Activated CD8-positive, alpha-beta memory T cell treated with anti-CD3 and anti-CD28 coated beads, Interleukin-2, amount 50 U/mL, for 48 hours (primary cell): ENCODE measurements at regions not wholly inside any gene's neighbourhood (a gene's known extent, or its start where the extent isn't known, plus 50 kb on each side); places are given as distances from the start of the nearest gene placed in this dataset.
"Not testable (repeated sequence)": the region's sequence is repeated elsewhere in the genome, so short reads cannot be mapped to it uniquely, and the experiment has no call there.

Experiments
- DNase-seq: peaks from one replicate; pipeline ENCODE4 v3.0.0-alpha.2; 2020

DNA sequence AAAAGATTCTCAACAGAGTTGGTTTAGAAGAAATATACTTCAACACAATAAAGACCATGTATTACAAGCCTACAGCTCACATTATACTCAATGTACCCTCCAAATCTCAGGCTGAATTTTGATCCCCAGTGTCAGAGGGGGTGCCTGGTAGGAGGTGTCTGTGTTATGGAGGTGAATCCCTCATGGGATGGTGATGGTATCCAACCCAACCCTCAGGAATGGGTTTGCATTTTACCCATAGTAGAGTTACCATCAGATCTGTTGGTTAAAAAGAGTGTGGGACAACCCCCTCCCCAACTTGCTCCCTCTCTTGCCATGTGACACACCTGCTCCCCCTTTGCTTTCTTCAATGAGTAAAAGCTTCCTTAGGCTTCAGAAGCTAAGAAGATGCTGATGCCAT lies 205.5 kb downstream of the POTEM start:
- DNase-seq = peak; percentile 44

DNA sequence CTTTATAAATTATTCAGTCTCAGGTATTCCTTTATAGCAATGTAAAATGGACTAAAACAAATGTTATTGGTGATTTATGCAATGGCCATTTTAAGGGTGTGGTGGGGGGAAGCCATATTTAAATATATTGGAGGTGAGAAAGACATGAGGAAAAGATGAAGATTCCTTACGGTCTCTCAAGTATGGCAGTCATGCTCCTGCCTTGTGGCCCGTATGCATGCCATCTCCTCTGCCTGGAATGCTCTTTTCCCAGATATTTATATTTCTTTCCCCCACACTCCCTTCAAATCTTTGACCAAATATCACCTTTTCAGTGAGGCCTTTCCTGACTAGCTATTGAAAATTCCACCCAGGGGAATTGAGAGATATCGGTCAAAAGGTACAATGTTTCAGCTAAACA lies 206.0 kb downstream of the POTEM start:
- not testable (repeated sequence) for DNase-seq

DNA sequence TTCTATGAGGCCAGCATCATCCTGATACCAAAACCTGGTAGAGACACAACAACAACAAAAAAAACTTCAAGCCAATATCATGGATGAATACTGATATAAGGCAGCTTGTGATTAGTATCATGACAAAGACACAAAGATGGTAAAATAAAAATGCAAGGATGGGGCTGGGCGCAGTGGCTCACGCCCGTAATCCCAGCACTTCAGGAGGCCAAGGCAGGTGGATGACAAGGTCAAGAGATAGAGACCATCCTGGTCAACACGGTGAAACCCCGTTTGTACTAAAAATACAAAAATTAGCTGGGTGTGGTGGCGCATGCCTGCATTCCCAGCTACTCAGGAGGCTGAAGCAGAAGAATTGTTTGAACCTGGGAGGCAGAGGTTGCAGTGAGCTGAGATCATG lies 210.2 kb downstream of the POTEM start:
- DNase-seq = peak; percentile 46

DNA sequence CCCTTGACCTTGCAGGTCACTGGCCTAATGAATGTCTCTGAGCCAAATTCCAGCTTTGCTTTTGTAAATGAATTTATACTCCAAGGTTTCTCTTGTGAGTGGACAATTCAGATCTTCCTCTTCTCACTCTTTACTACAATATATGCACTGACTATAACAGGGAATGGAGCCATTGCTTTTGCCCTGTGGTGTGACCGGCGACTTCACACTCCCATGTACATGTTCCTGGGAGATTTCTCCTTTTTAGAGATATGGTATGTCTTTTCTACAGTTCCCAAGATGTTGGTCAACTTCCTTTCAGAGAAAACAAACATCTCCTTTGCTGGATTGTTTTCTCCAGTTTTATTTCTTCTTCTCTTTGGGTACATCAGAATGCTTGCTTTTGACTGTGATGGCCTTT lies 213.1 kb downstream of the POTEM start:
- DNase-seq = not testable (repeated sequence)

DNA sequence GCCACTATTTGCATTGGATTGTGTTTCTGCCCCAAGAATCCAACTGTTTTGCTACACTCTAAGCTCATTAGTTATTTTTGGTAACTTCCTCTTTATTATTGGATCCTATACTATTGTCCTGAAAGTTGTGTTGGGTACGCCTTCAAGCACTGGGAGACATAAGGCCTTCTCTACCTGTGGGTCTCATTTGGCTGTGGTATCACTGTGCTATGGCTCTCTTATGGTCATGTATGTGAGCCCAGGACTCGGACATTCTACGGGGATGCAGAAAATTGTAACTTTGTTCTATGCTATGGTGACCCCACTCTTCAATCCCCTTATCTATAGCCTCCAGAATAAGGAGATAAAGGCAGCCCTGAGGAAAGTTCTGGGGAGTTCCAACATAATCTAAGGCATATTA lies 213.6 kb downstream of the POTEM start:
- not testable (repeated sequence) for DNase-seq

DNA sequence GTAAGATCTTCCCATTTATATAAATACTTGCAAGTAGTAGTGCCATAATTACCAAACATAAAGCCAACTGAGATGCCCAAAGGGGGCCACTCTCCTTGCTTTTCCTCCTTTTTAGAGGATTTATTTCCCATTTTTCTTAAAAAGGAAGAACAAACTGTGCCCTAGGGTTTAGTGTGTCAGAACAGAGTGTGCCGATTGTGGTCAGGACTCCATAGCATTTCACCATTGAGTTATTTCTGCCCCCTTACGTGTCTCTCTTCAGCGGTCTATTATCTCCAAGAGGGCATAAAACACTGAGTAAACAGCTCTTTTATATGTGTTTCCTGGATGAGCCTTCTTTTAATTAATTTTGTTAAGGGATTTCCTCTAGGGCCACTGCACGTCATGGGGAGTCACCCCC lies 227.9 kb downstream of the POTEM start:
- not testable (repeated sequence) for DNase-seq

DNA sequence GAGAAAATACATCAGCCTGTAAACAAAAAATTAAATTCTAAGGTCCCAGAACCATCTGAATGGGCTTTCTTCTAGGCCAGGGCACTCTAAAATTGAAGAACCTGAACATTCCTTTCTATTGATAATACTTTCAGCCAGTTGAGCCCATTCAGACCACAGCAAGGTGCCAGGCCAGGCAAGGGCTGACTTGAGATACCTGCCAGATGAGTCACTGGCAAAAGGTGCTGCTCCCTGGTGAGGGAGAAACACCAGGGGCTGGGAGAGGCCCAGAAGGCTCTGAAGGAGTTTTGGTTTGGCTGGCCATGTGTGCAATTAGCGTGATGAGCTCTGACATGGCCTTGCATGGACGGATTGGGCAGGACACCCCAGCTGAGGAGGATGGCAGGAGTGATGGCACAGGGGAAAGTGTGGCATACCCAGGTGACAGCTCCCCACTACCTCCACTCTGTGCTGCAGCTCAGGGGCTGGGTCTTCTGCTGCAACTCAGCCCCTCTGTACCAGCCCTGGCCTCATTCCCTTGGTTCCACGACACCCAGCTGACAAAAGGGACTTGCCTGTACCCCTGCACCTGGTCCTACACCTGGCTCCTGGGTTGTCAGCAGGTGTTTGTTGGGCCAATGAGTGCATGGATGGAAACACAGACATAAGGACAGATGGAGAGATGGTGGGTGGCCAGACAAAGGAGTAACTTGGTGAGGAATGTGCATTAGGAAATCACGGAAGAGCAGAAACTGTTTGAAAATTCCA lies 230.4 kb downstream of the POTEM start:
- DNase-seq = not testable (repeated sequence)

DNA sequence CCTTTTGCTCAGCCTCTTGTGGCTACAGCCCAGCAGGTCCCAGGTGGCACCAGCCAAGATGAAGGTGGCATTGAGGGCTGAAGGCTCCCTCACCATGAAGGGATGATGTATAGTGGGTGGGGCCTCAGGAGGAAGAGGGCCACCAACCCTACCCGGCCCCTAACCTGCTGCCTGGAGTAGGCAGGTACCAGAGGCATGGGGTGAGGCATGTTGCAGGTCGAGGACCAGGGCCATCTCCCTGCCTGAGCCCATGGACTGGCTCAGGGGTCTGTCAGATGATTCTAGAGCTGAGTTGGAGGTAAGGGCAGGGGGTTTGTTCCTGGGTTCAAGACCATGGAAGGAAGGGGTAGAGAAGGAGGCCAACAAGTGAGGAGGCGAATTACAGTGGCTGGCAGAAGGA lies 231.1 kb downstream of the POTEM start:
- DNase-seq = not testable (repeated sequence)

DNA sequence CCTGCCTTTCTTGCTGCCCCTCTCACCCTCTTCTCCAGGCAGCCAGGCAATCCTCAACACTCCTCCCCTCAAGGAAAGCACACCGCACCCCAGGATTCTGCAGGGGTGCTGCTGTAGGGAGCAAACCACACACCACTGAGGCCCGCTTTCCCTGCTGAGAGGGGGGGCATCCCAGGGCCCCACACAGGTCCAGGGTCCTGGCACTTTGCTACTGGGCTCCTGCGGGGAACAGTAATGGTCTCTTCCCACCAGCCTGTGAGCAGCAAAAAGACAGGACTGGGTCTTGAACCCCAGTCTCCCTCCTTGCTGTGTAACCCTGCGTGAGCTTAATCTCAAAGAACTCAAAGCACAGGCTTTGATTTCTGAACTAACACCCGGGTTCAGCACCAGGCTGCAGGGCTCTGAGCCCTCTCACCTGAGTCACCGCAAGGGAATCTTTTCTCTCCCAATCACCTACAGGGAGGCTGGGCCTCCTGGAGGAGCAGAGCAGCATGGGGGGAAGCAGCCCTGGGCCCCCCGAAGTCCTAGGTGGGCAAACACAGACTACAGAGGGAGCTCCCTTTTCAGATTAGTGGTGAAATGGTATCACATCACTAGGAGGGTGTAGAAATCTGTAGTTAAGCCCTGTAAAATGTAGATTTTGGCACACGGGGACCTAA lies 232.6 kb downstream of the POTEG start:
- DNase-seq = not testable (repeated sequence)

DNA sequence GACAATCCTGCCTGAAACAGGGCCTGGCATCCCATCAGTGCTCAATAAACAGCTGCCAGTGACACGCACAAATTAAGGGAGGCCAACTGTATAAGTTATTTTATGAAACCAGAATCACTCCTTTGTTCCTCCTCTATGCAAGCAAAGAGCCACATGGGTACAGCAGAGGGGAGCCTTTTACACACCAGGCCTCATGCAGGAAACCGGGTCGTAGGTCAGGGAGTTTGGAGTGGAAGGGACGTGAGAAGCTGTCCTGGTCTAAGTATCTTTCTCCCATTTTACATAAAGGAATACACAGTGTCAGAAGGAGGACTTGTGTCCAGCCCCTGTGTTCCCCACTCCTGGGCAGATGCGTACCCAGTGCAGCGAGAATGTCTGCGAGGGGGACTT lies 232.1 kb downstream of the POTEG start:
- not testable (repeated sequence) for DNase-seq

DNA sequence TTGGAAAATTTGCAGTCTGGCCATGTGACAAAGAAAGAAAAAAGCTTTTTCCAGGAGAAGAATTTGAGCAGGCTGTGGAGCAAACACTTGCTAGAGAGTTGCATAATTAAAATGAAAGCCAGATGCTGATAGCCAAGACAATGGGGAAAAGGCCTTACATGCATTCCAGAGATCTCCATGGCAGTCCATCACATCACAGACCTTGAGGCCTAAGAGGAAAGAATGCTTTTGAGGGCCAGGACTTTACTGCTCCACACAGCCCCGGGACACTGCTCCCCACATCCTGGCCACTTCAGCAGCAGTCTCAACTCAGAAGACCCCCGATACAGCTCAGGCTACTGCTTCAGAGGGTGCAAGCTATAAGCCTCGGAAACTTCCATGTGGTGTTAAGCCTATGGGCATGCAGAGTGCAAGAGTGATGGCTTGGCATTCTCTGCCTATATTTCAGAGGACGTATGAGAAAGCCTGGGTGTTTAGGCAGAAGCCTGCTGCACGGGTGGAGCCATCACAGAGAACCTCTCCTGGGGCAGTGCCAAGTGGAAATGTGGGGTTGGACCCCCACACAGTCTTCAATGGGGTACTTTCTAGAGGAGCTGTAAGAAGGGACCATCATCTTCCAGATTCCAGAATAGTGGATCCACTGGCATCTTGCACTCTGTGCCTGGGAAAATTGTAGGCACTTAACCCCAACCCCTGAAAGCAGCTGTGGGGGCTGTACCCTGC lies 230.7 kb downstream of the POTEG start:
- DNase-seq = not testable (repeated sequence)

DNA sequence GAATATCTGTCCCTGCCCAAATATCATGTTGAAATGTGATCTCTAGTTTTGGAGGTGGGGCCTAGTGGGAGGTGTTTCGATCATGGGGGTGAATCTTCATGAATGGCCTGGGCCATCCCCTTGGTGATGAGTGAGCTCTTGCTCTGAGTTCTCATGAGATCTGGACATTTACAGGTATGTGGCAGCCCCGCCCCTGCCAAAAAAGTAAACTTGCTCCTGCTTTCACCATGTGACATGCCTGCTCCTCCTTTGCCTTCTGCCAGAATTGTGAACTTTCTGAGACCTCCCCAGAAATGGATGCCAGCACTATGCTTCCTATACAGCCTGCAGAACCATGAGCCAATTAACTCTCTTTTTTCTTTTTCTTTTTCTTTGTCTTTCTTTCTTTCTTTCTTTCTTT lies 229.3 kb downstream of the POTEG start:
- DNase-seq = not testable (repeated sequence)

DNA sequence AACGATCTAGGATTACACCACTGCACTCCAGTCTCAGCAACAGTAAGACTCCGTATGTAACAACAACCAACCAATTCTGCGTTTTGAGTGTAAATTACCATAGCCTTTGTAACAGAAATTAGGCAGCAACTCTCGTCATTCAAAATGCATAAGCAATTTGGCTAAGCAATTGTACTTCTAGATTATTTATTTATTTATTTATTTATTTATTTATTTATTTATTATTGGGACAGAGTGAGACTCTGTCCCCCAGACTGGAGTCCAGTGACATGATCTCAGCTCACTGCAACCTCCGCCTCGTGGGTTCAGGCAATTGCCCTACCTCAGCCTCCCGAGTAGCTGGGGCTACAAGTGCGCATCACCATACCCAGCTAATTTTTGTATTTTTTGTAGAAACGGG lies 217.7 kb downstream of the POTEG start:
- DNase-seq = not testable (repeated sequence)

DNA sequence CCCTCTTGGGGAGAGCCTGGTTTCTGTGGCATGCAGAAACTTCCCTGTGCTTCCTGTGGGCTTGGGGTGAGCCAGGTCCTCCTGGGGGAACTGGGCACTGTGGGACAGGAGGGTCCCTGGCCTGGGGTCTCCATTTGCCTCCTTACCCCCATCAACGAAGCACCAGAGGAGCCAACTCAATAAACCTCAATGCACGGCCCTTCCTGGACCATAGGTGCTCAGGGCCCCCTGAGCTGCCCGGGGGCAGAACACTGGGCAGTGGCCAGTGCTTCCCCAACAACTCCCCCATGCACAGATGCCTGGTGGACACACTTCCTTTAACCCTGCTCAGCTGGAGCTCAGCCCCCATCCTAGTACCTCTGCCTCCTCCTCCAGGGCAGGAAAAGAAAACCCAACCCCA lies 214.7 kb downstream of the POTEG start:
- not testable (repeated sequence) for DNase-seq

DNA sequence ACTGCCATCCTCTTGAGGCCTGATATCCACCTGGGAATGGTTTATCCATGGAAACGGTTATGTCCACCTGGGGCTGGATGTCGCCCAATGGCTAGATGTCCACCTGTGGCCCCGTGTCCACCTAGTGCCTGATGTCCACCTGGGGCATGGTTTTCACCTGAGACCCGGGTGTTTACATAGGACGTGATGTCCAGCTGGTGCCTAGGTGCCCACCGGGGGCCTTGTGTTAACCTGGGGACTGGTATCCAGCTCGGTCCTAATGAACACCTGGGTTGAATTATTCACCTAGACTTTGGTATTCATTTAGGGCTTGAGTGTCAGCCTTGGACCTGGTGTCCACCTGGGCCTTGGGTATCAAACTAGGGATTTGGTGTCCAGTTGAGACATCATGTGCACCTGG lies 202.7 kb downstream of the POTEG start:
- not testable (repeated sequence) for DNase-seq

DNA sequence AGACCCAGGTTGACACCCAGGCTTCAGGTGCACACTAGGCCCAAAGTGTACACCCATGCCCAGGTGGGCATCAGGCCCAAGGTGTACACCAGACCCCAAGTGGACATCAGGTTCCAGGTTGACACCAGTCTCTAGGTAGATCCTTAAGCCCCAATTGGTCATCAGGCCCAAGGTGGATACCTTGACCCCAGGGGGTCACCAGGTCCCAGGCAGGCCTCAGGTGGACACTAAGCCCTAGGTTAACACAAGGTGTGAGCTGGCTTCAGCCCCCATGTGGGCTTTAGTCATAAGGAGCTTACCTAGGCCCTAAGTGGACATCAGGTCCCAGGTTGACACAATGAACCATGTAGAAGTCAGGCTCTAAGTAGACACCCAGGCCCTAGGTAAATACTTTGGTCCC lies 200.1 kb downstream of the POTEG start:
- DNase-seq = not testable (repeated sequence)

DNA sequence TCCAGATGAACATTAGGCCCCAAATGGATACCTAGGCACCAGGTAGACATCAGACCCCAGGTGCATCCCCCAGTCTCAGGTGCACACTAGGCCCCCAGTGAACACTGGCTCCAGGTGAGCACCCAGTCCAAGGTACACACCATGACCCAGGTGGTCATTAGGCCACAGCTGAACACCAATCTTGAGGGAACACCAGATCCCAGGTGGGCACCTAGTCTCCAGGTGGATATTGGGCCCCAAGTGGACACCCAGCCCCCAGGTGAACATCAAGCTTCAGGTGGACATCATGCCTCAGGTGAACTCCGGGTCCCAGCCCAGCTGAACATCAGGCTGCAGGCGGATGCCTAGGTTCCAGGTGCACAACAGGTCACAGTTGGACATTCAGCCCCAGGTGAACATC lies 196.5 kb downstream of the POTEG start:
- DNase-seq = not testable (repeated sequence)

DNA sequence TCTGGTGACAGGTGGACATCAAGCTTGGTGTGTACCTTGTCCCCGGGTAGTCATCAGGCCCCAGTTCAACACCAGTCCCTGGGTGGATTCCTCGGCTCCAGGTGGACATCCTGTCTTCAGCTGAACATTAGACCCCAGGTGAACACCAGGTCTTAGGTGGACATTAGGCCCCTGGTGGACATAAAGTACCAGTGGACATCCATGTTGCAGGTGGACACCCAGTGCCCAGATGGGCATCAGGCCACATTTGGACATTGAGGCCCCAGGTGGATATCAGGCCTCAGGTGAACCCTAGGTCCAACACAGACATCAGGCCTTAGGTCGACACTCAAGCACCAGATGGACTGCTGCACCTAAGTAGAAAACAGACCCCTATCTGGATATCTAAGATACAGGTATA lies 195.6 kb downstream of the POTEG start:
- DNase-seq = not testable (repeated sequence)

DNA sequence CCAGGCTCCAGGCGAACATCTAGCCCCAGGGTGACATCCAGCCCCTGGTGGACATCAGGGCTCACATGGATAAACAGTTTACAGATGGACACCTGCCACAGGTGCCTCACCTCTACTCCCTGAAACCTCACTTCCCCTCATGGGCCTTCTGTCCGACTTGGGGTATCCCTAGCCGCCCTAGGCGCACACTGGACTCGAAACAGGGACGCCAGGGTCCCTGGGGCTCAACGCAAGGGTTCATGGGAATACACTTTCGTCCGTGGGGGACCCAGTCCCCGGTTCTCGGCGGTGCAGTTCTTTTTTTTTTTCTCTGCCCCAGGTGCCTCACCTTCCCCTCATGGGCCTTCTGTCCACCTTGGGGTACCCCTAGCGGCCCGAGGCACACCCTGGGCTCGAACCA lies 194.2 kb downstream of the POTEG start:
- DNase-seq = not testable (repeated sequence)

DNA sequence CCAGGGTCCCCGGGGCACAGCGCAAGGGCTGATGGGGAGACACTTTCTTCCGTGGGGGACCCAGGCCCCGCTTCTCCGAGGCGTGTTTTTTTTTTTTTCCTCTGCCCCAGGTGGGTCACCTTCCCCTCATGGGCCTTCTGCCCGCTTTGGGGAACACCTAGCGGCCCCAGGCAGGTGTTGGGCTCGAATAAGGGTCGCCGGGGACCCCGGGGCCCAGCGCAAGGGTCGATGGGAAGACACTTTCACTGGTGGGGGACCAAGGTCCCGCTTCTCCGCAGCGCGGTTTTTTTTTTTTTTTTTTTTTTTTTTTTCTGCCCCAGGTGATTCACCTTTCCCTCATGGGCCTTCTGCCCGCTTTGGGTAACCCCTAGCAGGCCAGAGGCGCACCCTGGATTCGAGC lies 193.8 kb downstream of the POTEG start:
- not testable (repeated sequence) for DNase-seq

DNA sequence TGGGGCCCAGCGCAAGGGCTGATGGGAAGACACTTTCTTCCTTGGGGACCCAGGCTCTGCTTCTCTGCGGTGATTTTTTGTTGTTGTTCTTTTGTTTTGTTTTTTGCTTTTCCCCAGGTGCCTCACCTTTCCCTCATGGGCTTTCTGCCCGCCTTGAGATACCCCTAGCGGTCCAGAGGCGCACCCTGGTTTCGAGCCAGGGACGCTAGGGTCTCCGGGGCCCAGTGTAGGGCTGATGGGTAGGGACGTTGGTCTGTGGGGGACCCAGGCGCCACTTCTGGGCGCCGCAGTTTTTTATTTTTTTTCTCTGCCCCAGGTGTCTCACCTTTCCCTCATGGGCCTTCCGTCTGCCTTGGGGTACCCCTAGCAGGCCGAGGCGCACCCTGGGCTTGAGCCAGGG lies 192.7 kb downstream of the POTEG start:
- not testable (repeated sequence) for DNase-seq

DNA sequence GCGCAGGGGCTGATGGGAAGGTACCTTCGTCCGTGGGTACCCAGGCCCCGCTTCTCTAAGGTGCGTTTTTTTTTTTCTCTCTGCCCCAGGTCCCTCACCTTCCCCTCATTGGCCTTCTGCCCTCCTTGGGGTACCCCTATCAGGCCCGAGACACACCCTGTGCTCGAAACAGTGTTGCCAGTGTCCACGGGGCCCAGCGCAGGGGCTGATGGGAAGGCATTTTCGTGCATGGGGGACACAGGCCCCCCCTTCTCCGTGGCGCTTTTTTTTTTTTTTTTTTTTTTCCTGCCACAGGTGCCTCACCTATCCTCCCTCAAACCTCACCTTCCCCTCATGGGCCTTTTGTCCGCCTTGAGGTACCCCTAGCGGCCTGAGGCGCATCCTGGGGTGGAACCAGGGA lies 191.6 kb downstream of the POTEG start:
- not testable (repeated sequence) for DNase-seq

DNA sequence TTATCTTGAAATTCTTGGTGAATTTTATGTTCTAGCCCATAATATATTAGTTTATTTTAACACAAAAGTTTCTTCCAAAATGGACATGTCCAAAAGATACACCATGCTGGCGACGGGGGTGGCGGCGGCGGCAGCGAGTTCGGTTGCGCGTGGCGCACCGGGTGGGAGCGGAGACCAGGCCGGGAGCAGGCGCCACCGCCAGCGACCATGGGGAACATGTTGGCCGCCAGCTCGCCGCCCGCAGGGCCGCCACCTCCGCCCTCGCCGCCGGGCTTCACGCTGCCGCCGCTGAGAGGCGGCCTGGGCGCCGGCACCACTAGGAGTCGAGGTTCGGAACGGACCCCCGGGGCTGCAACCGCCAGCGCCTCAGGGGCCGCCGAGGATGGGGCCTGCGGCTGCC lies 167.2 kb downstream of the POTEG start:
- not testable (repeated sequence) for DNase-seq

DNA sequence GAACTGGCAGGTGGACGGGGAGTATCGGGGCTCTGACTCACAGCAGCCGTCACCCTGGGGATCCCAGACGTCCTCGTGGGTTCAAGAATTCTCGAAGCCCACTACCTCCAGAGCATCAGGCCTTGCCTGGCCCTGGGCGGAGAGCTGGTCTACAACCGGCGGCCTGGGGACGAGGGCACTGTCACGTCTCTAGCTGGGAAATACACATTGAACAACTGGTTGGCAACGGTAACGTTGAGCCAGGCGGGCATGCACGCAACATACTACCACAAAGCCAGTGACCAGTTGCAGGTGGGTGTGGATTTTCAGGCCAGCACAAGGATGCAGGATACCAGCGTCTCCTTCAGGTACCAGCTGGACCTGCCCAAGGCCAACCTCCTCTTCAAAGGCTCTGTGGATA lies 166.5 kb downstream of the POTEG start:
- not testable (repeated sequence) for DNase-seq
